Astrocyte (in vitro differentiated cells and primary cell): ENCODE measurements at regions not wholly inside any gene's neighbourhood (a gene's known extent, or its start where the extent isn't known, plus 50 kb on each side); places are given as distances from the start of the nearest gene placed in this dataset.

Experiments used
- DNase-seq: peaks from one replicate; pipeline ENCODE4 v3.0.0-alpha.2; 2010; ENCODE audit warnings: low read depth
- FAIRE-seq: peaks from 2 replicates; lab custom pipeline; 2011; peaks lifted over from hg19 to GRCh38; lab: Jason Lieb, UNC
- H2AFZ ChIP-seq: 2 replicates; pipeline ENCODE4 v1.6.0; 2012; ENCODE audit warnings: low read depth, low read length, inconsistent platforms
- H3K27ac ChIP-seq: 2 replicates; pipeline ENCODE4 v1.5.1; 2011; ENCODE audit warnings: low read depth, low read length, inconsistent platforms
- H3K27me3 ChIP-seq: 2 replicates; pipeline ENCODE4 v1.6.0; 2011; ENCODE audit warnings: low read length, inconsistent platforms; ENCODE audit not compliant: insufficient read depth
- H3K36me3 ChIP-seq: 2 replicates; pipeline ENCODE4 v1.5.1; 2011; ENCODE audit warnings: low read length, inconsistent platforms; ENCODE audit not compliant: insufficient read depth
- H3K4me1 ChIP-seq: 2 replicates; pipeline ENCODE4 v1.5.1; 2011; ENCODE audit warnings: low read length, inconsistent platforms; ENCODE audit not compliant: insufficient read depth
- H3K4me2 ChIP-seq: 2 replicates; pipeline ENCODE4 v1.6.0; 2012; ENCODE audit warnings: low read length, inconsistent platforms
- H3K4me3 ChIP-seq: 2 replicates; pipeline ENCODE4 v1.5.1; 2011; ENCODE audit warnings: low read depth, mild to moderate bottlenecking, low read length, inconsistent platforms; ENCODE audit not compliant: insufficient read depth
- H3K79me2 ChIP-seq: 2 replicates; pipeline ENCODE4 v1.6.0; 2012; ENCODE audit warnings: mild to moderate bottlenecking, low read length, inconsistent platforms; ENCODE audit not compliant: insufficient read depth
- H3K9ac ChIP-seq: 2 replicates; pipeline ENCODE4 v1.6.0; 2012; ENCODE audit warnings: mild to moderate bottlenecking, low read length, inconsistent platforms
- H3K9me3 ChIP-seq: 2 replicates; pipeline ENCODE4 v1.5.1; 2012; ENCODE audit warnings: low read depth, mild to moderate bottlenecking, low read length, inconsistent platforms; ENCODE audit not compliant: insufficient read depth
- H4K20me1 ChIP-seq: 2 replicates; pipeline ENCODE4 v1.6.0; 2012; ENCODE audit warnings: low read length, inconsistent platforms; ENCODE audit not compliant: insufficient read depth
- H3K27ac Mint-ChIP-seq: one replicate; pipeline ENCODE4 v1.8.0; 2021; ENCODE audit warnings: mild to moderate bottlenecking, mixed read lengths; ENCODE audit not compliant: unreplicated experiment
- H3K27me3 Mint-ChIP-seq: one replicate; pipeline ENCODE4 v1.8.0; 2021; ENCODE audit warnings: low read depth, mixed read lengths; ENCODE audit not compliant: unreplicated experiment
- H3K36me3 Mint-ChIP-seq: one replicate; pipeline ENCODE4 v1.8.0; 2021; ENCODE audit warnings: low read depth, mixed read lengths; ENCODE audit not compliant: unreplicated experiment
- H3K4me1 Mint-ChIP-seq: one replicate; pipeline ENCODE4 v1.8.0; 2021; ENCODE audit warnings: low read depth, mixed read lengths; ENCODE audit not compliant: unreplicated experiment
- H3K4me3 Mint-ChIP-seq: one replicate; pipeline ENCODE4 v1.8.0; 2021; ENCODE audit warnings: mild to moderate bottlenecking, moderate library complexity, mixed read lengths; ENCODE audit not compliant: unreplicated experiment
- H3K9me3 Mint-ChIP-seq: one replicate; pipeline ENCODE4 v1.8.0; 2021; ENCODE audit warnings: mild to moderate bottlenecking, mixed read lengths; ENCODE audit not compliant: unreplicated experiment
- CTCF ChIP-seq: IDR thresholded peaks from 2 replicates; pipeline ENCODE4 v1.5.1; 2011; ENCODE audit warnings: low read depth, mild to moderate bottlenecking, inconsistent platforms, low read length, moderate library complexity; ENCODE audit not compliant: insufficient read depth
- EZH2 ChIP-seq: IDR thresholded peaks from 2 replicates; pipeline ENCODE4 v1.6.1; 2012; ENCODE audit warnings: mild to moderate bottlenecking, low read length, inconsistent platforms; ENCODE audit not compliant: insufficient read depth

- Histone ChIP-seq H3K4me3 (no peak overlapping the region), H3K9me3 (peaks cover 2% of the 10 kb centered on the region), H3K27ac (no peak overlapping the region), H3K79me2 (no peaks in the 10 kb centered on the region), H3K27me3 (no peaks in the 10 kb centered on the region), H3K4me1 (no peaks in the 10 kb centered on the region), H2AFZ (no peak overlapping the region), H3K9ac (no peak overlapping the region), H3K4me2 (no peak overlapping the region), H4K20me1 (no peaks in the 10 kb centered on the region), H3K36me3 (no peaks in the 10 kb centered on the region)
- no peak for FAIRE-seq
- no peak overlapping the region for H3K4me3 Mint-ChIP-seq
- H3K4me1 Mint-ChIP-seq, result no peaks in the 10 kb centered on the region
- TF ChIP-seq EZH2 (no peak), CTCF (no peak)
- no peaks in the 10 kb centered on the region for H3K36me3 Mint-ChIP-seq
- DNase-seq, result no peak
- H3K27me3 Mint-ChIP-seq, result no peaks in the 10 kb centered on the region
- peaks cover 4% of the 10 kb centered on the region for H3K9me3 Mint-ChIP-seq
- no peak overlapping the region for H3K27ac Mint-ChIP-seq
These were observed 1582.3 kb upstream of the TMEM132C start for GRCh38 chr12:126684703-126685102.

DNA sequence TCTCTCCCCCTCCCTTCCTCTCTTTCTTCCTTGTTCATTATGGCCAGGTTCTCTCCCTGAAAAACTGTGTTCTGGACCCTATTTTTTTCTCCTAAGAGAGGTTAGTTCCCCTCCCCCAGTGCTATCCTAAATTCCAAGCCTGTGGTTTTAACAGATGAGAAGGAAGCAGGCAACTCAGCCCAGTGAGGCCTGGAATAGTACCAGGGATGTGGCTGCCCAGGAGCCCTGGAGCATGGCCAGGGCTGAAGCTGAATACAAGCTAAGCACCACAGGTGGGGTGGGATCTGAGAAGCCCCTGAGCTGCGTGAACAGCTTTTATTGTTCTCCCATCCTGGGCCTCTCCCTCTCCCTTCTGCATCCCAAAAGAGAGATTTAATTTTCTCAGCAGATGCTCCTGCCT lies 1581.3 kb upstream of the TMEM132C start:
- Histone ChIP-seq H3K9ac (no peak overlapping the region), H3K9me3 (peaks cover 2% of the 10 kb centered on the region), H3K27ac (no peak overlapping the region), H4K20me1 (no peaks in the 10 kb centered on the region), H3K36me3 (no peaks in the 10 kb centered on the region), H3K79me2 (no peaks in the 10 kb centered on the region), H3K4me1 (no peaks in the 10 kb centered on the region), H2AFZ (no peak overlapping the region), H3K4me2 (no peak overlapping the region), H3K27me3 (no peaks in the 10 kb centered on the region), H3K4me3 (no peak overlapping the region)
- Mint-ChIP-seq H3K36me3 (no peaks in the 10 kb centered on the region), H3K4me1 (no peaks in the 10 kb centered on the region), H3K27me3 (no peaks in the 10 kb centered on the region), H3K9me3 (peaks cover 3% of the 10 kb centered on the region), H3K27ac (no peak overlapping the region), H3K4me3 (no peak overlapping the region)
- FAIRE-seq (no peak), DNase-seq (peak; percentile 14)
- TF ChIP-seq CTCF (no peak), EZH2 (no peak)

DNA sequence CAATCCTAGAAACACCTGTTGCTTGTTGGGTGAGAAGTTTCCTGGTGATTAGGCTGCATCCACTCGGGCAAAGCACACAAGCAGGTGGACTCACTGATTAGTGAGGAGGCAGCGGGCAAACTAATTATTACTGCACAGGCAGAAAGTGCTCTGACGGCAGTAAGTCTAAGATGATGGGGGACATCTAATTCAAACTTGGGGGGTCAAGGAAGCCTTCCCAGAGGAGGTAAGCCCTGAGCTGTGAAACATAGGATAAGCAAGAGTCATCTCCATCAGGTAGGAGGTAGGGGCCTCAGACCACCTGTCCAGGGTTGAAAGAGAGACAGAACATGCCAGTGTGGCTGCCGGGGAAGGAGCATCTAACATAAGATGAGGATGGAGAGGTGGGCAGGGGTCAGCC lies 1578.4 kb upstream of the TMEM132C start:
- no peak for FAIRE-seq
- TF ChIP-seq CTCF (no peak), EZH2 (no peak)

More for the DNA sequence above, 1578.4 kb upstream of the TMEM132C start:
- no peaks in the 10 kb centered on the region for H3K27me3 ChIP-seq
- no peaks in the 10 kb centered on the region for H3K27me3 Mint-ChIP-seq
- H3K79me2 ChIP-seq, result no peaks in the 10 kb centered on the region
- no peak overlapping the region for H2AFZ ChIP-seq
- no peak for DNase-seq
- H4K20me1 ChIP-seq, result no peaks in the 10 kb centered on the region
- H3K4me1 ChIP-seq, result no peaks in the 10 kb centered on the region
- H3K36me3 ChIP-seq, result no peaks in the 10 kb centered on the region
- no peak overlapping the region for H3K27ac ChIP-seq
- H3K4me1 Mint-ChIP-seq, result no peaks in the 10 kb centered on the region
- H3K4me3 Mint-ChIP-seq, result no peak overlapping the region
- H3K4me2 ChIP-seq, result no peak overlapping the region
- H3K9me3 Mint-ChIP-seq, result peaks cover 3% of the 10 kb centered on the region
- H3K4me3 ChIP-seq, result no peak overlapping the region
- no peak overlapping the region for H3K27ac Mint-ChIP-seq
- H3K9ac ChIP-seq, result no peak overlapping the region
- H3K36me3 Mint-ChIP-seq, result no peaks in the 10 kb centered on the region
- H3K9me3 ChIP-seq, result peaks cover under 1% of the 10 kb centered on the region
